ENCODE measurements at regions not wholly inside any gene's neighbourhood (a gene's known extent, or its start where the extent isn't known, plus 50 kb on each side); places are given as distances from the start of the nearest gene placed in this dataset.

- no peak for TF ChIP-seq CTCF (IDR thresholded peaks at IDR 0.05)
- no peak for TF ChIP-seq ZFX (IDR thresholded peaks at IDR 0.05; ENCODE audit: borderline replicate concordance)
These were observed 293.8 kb downstream of the BUD13 start for GRCh38 chr11:116478669-116479668.

All from 22Rv1 (cell line).